AG09309 (cell line): ENCODE measurements at regions not wholly inside any gene's neighbourhood (a gene's known extent, or its start where the extent isn't known, plus 50 kb on each side); places are given as distances from the start of the nearest gene placed in this dataset.

ENCODE experiments used
- DNase-seq: peaks from one replicate; pipeline ENCODE4 v3.0.0-alpha.2; 2010; ENCODE audit warnings: low read depth
- H3K4me3 ChIP-seq: 2 replicates; pipeline ENCODE4 v1.5.1; 2011; ENCODE audit warnings: mild to moderate bottlenecking, low read depth, low read length, moderate library complexity; ENCODE audit not compliant: control insufficient read depth
- CTCF ChIP-seq: IDR thresholded peaks from 2 replicates; pipeline ENCODE4 v1.5.1; 2011; ENCODE audit warnings: mild to moderate bottlenecking, low read depth, low read length, inconsistent platforms; ENCODE audit not compliant: insufficient read depth, control insufficient read depth; ENCODE audit errors: missing control alignments

- TF ChIP-seq CTCF: no peak
- H3K4me3 ChIP-seq: no peak overlapping the region
- DNase-seq: no peak
Observed at GRCh38 chr5:52457810-52458209, 329.9 kb upstream of the ITGA1 start.

DNA sequence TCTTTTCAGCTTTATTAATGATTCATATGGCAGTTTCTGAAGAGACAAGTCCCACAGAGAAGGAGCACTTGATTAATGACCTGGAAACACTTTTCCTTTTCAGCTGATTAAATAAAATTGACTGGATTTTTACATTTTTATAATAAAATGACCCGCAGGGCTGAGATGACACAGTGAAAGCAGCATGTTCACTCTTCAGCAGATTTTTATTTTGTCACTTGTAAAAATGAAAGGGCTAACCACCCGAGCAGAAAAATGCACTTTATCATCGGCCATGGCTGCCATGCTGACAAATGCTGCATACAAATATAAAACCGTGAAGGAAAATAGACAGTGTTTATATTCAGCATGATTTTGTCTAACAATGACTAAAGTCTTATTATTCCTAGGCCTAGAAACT lies 321.6 kb upstream of the ITGA1 start:
- DNase-seq: no peak
- no peak overlapping the region for H3K4me3 ChIP-seq
- TF ChIP-seq CTCF: no peak

DNA sequence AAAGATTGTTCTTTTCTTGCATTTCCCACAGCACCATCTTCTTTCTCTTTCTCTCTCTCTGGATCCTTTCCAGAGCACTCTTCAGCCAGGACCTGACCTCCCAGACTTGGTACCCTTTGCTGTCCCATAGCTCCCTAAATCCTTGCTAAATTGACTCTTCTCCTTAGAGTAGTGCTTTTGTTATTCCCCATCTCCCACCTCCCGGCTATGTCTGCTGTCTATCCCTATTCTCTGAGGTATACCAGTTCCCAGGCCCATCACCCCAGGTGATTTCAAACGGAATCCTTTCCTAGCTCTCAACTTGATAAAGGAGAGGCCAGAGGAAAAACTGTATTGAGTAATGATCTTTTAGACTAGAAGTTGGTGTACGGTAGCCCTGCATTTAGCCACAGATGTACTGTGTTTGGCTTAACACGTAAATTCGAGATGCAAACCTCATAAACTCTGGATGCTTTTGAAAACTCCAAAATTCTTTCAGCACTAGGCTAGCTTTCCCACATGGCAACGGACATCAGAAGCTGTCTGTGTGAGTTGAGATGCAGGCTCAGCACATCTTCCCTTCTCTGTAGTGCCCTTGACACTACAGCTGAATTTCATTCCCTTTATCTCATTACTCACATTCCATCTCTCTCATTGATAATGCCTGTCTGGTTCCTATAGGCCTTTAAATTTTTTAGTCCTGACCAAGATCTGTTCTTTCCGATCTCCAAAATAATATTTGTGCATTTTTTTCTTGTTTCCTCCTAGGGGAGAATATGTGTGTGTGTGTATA lies 320.8 kb upstream of the ITGA1 start:
- no peak for DNase-seq
- TF ChIP-seq CTCF: no peak

DNA sequence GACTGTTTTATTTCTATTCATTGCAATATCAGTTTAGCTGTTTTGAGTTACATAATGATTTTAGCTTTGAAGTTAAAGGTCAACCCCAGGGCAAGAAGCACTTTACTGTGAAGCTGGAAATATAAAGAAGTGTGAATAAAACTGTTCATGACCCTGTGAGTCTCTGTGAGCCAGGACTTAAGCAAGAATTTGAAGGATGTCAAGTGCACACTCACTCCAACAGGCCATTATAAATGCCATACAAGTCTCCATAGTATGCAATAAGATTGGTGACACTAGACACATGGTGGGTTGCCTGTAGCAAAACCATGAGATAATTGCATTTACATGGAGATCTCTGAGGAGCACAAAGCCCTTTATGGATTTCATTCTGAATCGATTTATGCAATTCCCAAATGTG lies 318.7 kb upstream of the ITGA1 start:
- no peak for TF ChIP-seq CTCF
- H3K4me3 ChIP-seq: no peak overlapping the region

More for the DNA sequence above, 320.8 kb upstream of the ITGA1 start:
- H3K4me3 ChIP-seq: no peak overlapping the region

DNA sequence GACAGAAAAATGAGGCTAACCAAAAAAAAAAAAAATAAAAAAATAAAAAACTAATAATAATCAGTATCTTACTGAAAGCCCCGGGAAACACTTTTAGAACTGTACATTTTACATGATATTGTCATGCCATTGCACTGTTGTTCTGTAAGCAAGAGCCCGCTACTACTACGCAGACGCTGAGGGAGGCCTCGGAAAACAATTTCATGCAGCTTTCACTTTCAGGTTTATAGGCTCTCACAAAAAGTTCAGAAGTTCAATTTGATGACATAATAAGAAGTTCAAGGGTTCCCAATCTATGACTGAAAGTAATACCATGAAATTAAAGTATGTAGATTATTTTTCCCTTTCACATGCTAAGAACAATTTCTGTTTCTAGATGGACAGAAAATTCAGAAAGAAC lies 318.3 kb upstream of the ITGA1 start:
- no peak for TF ChIP-seq CTCF
- no peak overlapping the region for H3K4me3 ChIP-seq
- no peak for DNase-seq

More for the DNA sequence above, 318.7 kb upstream of the ITGA1 start:
- no peak for DNase-seq

- H3K4me3 ChIP-seq: no peak overlapping the region
- no peak for TF ChIP-seq CTCF
- DNase-seq: no peak
Observed at GRCh38 chr5:52469835-52470234, 317.9 kb upstream of the ITGA1 start.

DNA sequence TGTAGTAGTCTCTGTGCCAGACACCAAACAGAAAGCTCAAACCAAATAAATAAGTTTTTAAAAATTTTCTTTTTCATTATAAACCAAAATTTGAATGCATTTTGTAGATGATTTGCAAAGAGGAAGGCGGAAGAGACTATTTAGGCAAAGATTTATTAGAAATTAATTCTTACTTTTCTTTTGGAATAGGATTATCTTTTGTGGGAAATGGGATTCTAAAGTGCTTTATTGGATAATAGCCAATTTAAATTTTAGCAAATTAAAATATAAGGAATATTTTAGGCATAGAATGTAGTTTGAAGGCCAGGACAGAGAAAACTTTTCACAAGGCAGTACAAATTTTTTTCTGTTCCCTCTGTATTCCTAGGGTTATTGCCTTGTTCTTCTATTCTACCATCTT lies 311.4 kb upstream of the ITGA1 start:
- TF ChIP-seq CTCF: no peak
- no peak for DNase-seq
- H3K4me3 ChIP-seq: no peak overlapping the region
